ENCODE measurements at regions not wholly inside any gene's neighbourhood (a gene's known extent, or its start where the extent isn't known, plus 50 kb on each side); places are given as distances from the start of the nearest gene placed in this dataset.

GRCh38 chr2:221203856-221204255, 368.2 kb downstream of the EPHA4 start:
- TF ChIP-seq CTCF (IDR thresholded peaks at IDR 0.05; ENCODE audit: low read length): no peak
- TF ChIP-seq EZH2 (IDR thresholded peaks at IDR 0.05; ENCODE audit: borderline replicate concordance, low read length): no peak

Data from OCI-LY1 (cell line).